MCF 10A (cell line): ENCODE measurements at regions not wholly inside any gene's neighbourhood (a gene's known extent, or its start where the extent isn't known, plus 50 kb on each side); places are given as distances from the start of the nearest gene placed in this dataset.

Source experiments
- BruUV-seq: library from RNA; stranded (reverse); fragments of 400-500 nt; replicated peaks from 2 replicates; lab custom pipeline; 2021; lab: Mats Ljungman, UMichigan
- CTCF ChIA-PET: fragments of 300-600 bp; sonication (Branson Sonifier 250); formaldehyde crosslinking; extraction: SDS; loops from one replicate; lab custom pipeline; 2021; ENCODE audit warnings: antibody characterized with exemption, inconsistent platforms; lab: Yijun Ruan, JAX
- POLR2A ChIA-PET: fragments of 300-600, 350-650 bp; sonication (Branson Sonifier 250); formaldehyde crosslinking; extraction: SDS; loops from one replicate; lab custom pipeline; 2020; ENCODE audit warnings: antibody characterized with exemption, inconsistent platforms; lab: Yijun Ruan, JAX
- DNase-seq: peaks from one replicate; pipeline ENCODE4 v3.0.0-alpha.2; 2018; ENCODE audit not compliant: unreplicated experiment
- H3K27ac Mint-ChIP-seq: one replicate; pipeline ENCODE4 v1.8.0; 2022; ENCODE audit warnings: mild to moderate bottlenecking, low read depth, mixed read lengths; ENCODE audit not compliant: unreplicated experiment
- H3K27me3 Mint-ChIP-seq: one replicate; pipeline ENCODE4 v1.8.0; 2022; ENCODE audit warnings: mixed read lengths; ENCODE audit not compliant: insufficient read depth, unreplicated experiment
- H3K36me3 Mint-ChIP-seq: one replicate; pipeline ENCODE4 v1.8.0; 2022; ENCODE audit warnings: mild to moderate bottlenecking, moderate library complexity, mixed read lengths; ENCODE audit not compliant: insufficient read depth, unreplicated experiment
- H3K4me1 Mint-ChIP-seq: one replicate; pipeline ENCODE4 v1.8.0; 2022; ENCODE audit warnings: mixed read lengths; ENCODE audit not compliant: insufficient read depth, unreplicated experiment
- H3K4me3 Mint-ChIP-seq: one replicate; pipeline ENCODE4 v1.8.0; 2022; ENCODE audit warnings: mild to moderate bottlenecking, moderate library complexity, mixed read lengths; ENCODE audit not compliant: unreplicated experiment
- H3K9me3 Mint-ChIP-seq: one replicate; pipeline ENCODE4 v1.8.0; 2022; ENCODE audit warnings: mixed read lengths; ENCODE audit not compliant: unreplicated experiment
- CTCF ChIP-seq: fragments of 200-600 bp; IDR thresholded peaks from one replicate; pipeline ENCODE4 v1.8.0; 2022; ENCODE audit warnings: antibody characterized with exemption, mild to moderate bottlenecking; ENCODE audit not compliant: unreplicated experiment
- intact Hi-C: fragments of 100-400 bp; cut with micrococcal nuclease; formaldehyde crosslinking; loops from 2 replicates; pipeline ENCODE4 v1.14.1; 2022

GRCh38 chr1:238861342-238862066, 524.9 kb upstream of the CHRM3 start:
- Mint-ChIP-seq H3K36me3 (no peaks in the 10 kb centered on the region), H3K9me3 (no peaks in the 10 kb centered on the region), H3K4me1 (peaks cover 4% of the 10 kb centered on the region), H3K4me3 (no peak overlapping the region), H3K27me3 (no peaks in the 10 kb centered on the region), H3K27ac (no peak overlapping the region)
- intact Hi-C loops: no loop called here
- ChIA-PET CTCF (interaction anchor here (0.5 kb wide), 1 partner anchor 519 kb away, joined by 3 read pairs; no protein-coding TSS in a partner anchor), POLR2A (interaction anchor here (0.5 kb wide), 1 partner anchor 640 kb away, joined by 3 read pairs; no protein-coding TSS in a partner anchor)
- TF ChIP-seq CTCF: no peak
- no peak for DNase-seq
- BruUV-seq: no TSS peak

GRCh38 chr1:238833919-238834318, 552.4 kb upstream of the CHRM3 start:
- ChIA-PET POLR2A (no interaction called here), CTCF (interaction anchor here (0.7 kb wide), 1 partner anchor 1144 kb away, joined by 3 read pairs; no protein-coding TSS in a partner anchor)
- Mint-ChIP-seq H3K36me3 (no peaks in the 10 kb centered on the region), H3K27ac (no peak overlapping the region), H3K4me1 (no peaks in the 10 kb centered on the region), H3K9me3 (peaks cover 26% of the 10 kb centered on the region), H3K27me3 (no peaks in the 10 kb centered on the region), H3K4me3 (no peak overlapping the region)
- DNase-seq: no peak
- intact Hi-C loops: no loop called here
- no TSS peak for BruUV-seq
- no peak for TF ChIP-seq CTCF

- no peak for DNase-seq
- Mint-ChIP-seq H3K4me3 (no peak overlapping the region), H3K9me3 (peaks cover 26% of the 10 kb centered on the region), H3K36me3 (no peaks in the 10 kb centered on the region), H3K27me3 (no peaks in the 10 kb centered on the region), H3K27ac (no peak overlapping the region), H3K4me1 (no peaks in the 10 kb centered on the region)
- TF ChIP-seq CTCF: no peak
- no TSS peak for BruUV-seq
- CTCF ChIA-PET: no interaction called here
- POLR2A ChIA-PET: no interaction called here
- intact Hi-C loops: no loop called here
Observed at GRCh38 chr1:238832106-238832505, 554.3 kb upstream of the CHRM3 start.

GRCh38 chr1:238830036-238830611, 556.2 kb upstream of the CHRM3 start:
- no peak for TF ChIP-seq CTCF
- Mint-ChIP-seq H3K27ac (no peak overlapping the region), H3K4me1 (no peaks in the 10 kb centered on the region), H3K9me3 (peaks cover 26% of the 10 kb centered on the region), H3K4me3 (no peak overlapping the region), H3K27me3 (no peaks in the 10 kb centered on the region), H3K36me3 (no peaks in the 10 kb centered on the region)
- POLR2A ChIA-PET: no interaction called here
- CTCF ChIA-PET: interaction anchor here (0.6 kb wide), 2 partner anchors 407 to 1147 kb away, joined by 3 read pairs; no protein-coding TSS in a partner anchor
- no TSS peak for BruUV-seq
- DNase-seq: no peak
- intact Hi-C loops: no loop called here
